K562 (cell line): ENCODE measurements at regions not wholly inside any gene's neighbourhood (a gene's known extent, or its start where the extent isn't known, plus 50 kb on each side); places are given as distances from the start of the nearest gene placed in this dataset.

ENCODE experiments used
- ATAC-seq: fragments of 200-7000 bp; cut with Tn5 transposase; 3 replicates; pipeline ENCODE4 v1.9.1; 2020; ENCODE audit warnings: moderate library complexity
- BruUV-seq: library from RNA; stranded (reverse); fragments of 400-500 nt; replicated peaks from 2 replicates; lab custom pipeline; 2021; lab: Mats Ljungman, UMichigan
- CTCF ChIA-PET: fragments of 300-600 bp; formaldehyde crosslinking; extraction: SDS; loops from one replicate; lab custom pipeline; 2021; ENCODE audit warnings: low intra/inter-chr PET ratio; lab: Yijun Ruan, JAX
- POLR2A ChIA-PET: fragments of 300-600, 350-650 bp; sonication (Branson Sonifier 250); formaldehyde crosslinking; extraction: SDS; loops from one replicate; lab custom pipeline; 2021; ENCODE audit warnings: antibody characterized with exemption, inconsistent platforms; lab: Yijun Ruan, JAX
- DNase-seq, 4 experiments: peaks; one replicate each; pipeline versions ENCODE4 v3.0.0 to v3.0.0-alpha.2; 2011 to 2018; ENCODE audit warnings: low spot score in 3 of 4, mixed read lengths in 3 of 4; ENCODE audit errors: extremely low read depth in 1 of 4
- FAIRE-seq: peaks from 2 replicates; lab custom pipeline; 2011; peaks lifted over from hg19 to GRCh38; lab: Jason Lieb, UNC
- H2AFZ ChIP-seq: 2 replicates; pipeline ENCODE4 v1.6.0; 2011; ENCODE audit warnings: low read depth, low read length, control low read depth, inconsistent platforms
- H3K27ac ChIP-seq: fragments of 200-600 bp; 3 replicates; pipeline ENCODE4 v1.8.0; 2011; ENCODE audit warnings: low read depth, mild to moderate bottlenecking, control low read depth, inconsistent platforms, low read length, moderate library complexity, mixed read lengths; ENCODE audit errors: extremely low read depth
- H3K27me3 ChIP-seq, 2 experiments: fragments of 300-600 bp in 1 of 2; 2 replicates in 1 of 2; 3 replicates in 1 of 2; pipeline versions ENCODE4 v1.6.0 to v1.8.0; 2011; ENCODE audit warnings: inconsistent platforms in 2 of 2, low read length in 2 of 2, mild to moderate bottlenecking in 1 of 2, mixed read lengths in 1 of 2, moderate library complexity in 1 of 2; ENCODE audit not compliant: control insufficient read depth in 2 of 2, insufficient read depth in 2 of 2
- H3K36me3 ChIP-seq: fragments of 300-600 bp; 3 replicates; pipeline ENCODE4 v1.8.0; 2011; ENCODE audit warnings: mild to moderate bottlenecking, low read length, inconsistent platforms; ENCODE audit not compliant: control insufficient read depth, insufficient read depth
- H3K4me1 ChIP-seq, 2 experiments: fragments of 200-600 bp in 1 of 2; replicated peaks in 1 of 2; 2 replicates in 1 of 2; 3 replicates in 1 of 2; pipeline versions ENCODE4 v1.5.1 to v1.8.0; 2011; ENCODE audit warnings: inconsistent platforms in 2 of 2, low read length in 2 of 2, mild to moderate bottlenecking in 1 of 2, mixed read lengths in 1 of 2, moderate library complexity in 1 of 2; ENCODE audit not compliant: control insufficient read depth in 2 of 2, insufficient read depth in 2 of 2
- H3K4me2 ChIP-seq: 2 replicates; pipeline ENCODE4 v1.6.1; 2011; ENCODE audit warnings: low read length, control low read depth, inconsistent platforms, mixed read lengths; ENCODE audit not compliant: insufficient read depth
- H3K4me3 ChIP-seq: fragments of 200-600 bp; sonication (generic), shearing (Covaris generic); 2 replicates; pipeline ENCODE4 v1.5.1; 2016; ENCODE audit warnings: control low read depth, inconsistent platforms
- H3K79me2 ChIP-seq: fragments of 200-600 bp; 3 replicates; pipeline ENCODE4 v1.8.0; 2011; ENCODE audit warnings: low read length, inconsistent platforms; ENCODE audit not compliant: control insufficient read depth, insufficient read depth
- H3K9ac ChIP-seq, 2 experiments: 2 replicates each; pipeline versions ENCODE4 v1.6.0 to v1.6.1; 2011; ENCODE audit warnings: low read depth in 2 of 2, low read length in 2 of 2, control low read depth in 1 of 2, inconsistent platforms in 1 of 2, mild to moderate bottlenecking in 1 of 2, mixed read lengths in 1 of 2; ENCODE audit not compliant: insufficient read depth in 1 of 2
- H3K9me1 ChIP-seq: one replicate; pipeline ENCODE4 v1.6.0; 2011; ENCODE audit warnings: inconsistent platforms, mild to moderate bottlenecking, low read length, moderate library complexity; ENCODE audit not compliant: control insufficient read depth, insufficient read depth
- H3K9me3 ChIP-seq: replicated peaks from 2 replicates; pipeline ENCODE4 v1.5.1; 2011; ENCODE audit warnings: low read depth, low read length, inconsistent platforms; ENCODE audit not compliant: control insufficient read depth, insufficient read depth
- H4K20me1 ChIP-seq: replicated peaks from 2 replicates; pipeline ENCODE4 v1.6.1; 2011; ENCODE audit warnings: low read length, inconsistent platforms, mixed read lengths; ENCODE audit not compliant: control insufficient read depth, insufficient read depth
- NFYB ChIP-seq: IDR thresholded peaks from 2 replicates; pipeline ENCODE4 v1.6.1; 2011; ENCODE audit warnings: mild to moderate bottlenecking, moderate library complexity; ENCODE audit not compliant: insufficient read length; ENCODE audit errors: extremely low read depth
- NKRF ChIP-seq: fragments of 450-650 bp; IDR thresholded peaks from 2 replicates; pipeline ENCODE4 v1.6.1; 2016; ENCODE audit warnings: borderline replicate concordance
- PRPF4 ChIP-seq: fragments of 200-400 bp; formaldehyde crosslinking; IDR thresholded peaks from one replicate; pipeline ENCODE4 v1.6.1; 2017; ENCODE audit warnings: low read length, low read depth, mild to moderate bottlenecking; ENCODE audit not compliant: insufficient read depth, poor library complexity, severe bottlenecking
- SMARCB1 ChIP-seq: IDR thresholded peaks from 2 replicates; pipeline ENCODE4 v1.6.1; 2011; ENCODE audit warnings: improper control_type of control experiment, low read depth; ENCODE audit not compliant: insufficient read length
- SRSF1 ChIP-seq: fragments of 200-400 bp; formaldehyde crosslinking; IDR thresholded peaks from 2 replicates; pipeline ENCODE4 v1.6.1; 2017; ENCODE audit warnings: mild to moderate bottlenecking, low read depth, low read length, moderate library complexity
- TCFL5 ChIP-seq: fragments of 250-450 bp; sonication (Bioruptor Pico); conservative IDR thresholded peaks from 2 replicates; pipeline ENCODE4 v1.6.1; 2021; ENCODE audit warnings: mild to moderate bottlenecking, moderate library complexity, matching md5 sums
- WGBS: fragments of 100-300 bp; shearing (Covaris generic); methylation state at CpG from one replicate; pipeline ENCODE4 v1.1.6; 2016; ENCODE audit warnings: low coverage, mixed read lengths; ENCODE audit not compliant: insufficient coverage; ENCODE audit errors: missing lambda C conversion rate; 5-methylcytosine and 5-hydroxymethylcytosine counted together
- in situ Hi-C: fragments of 300-500 bp; cut with MboI; formaldehyde crosslinking; loops from 4 replicates; pipeline ENCODE4 v1.15.0; 2018; ENCODE audit warnings: inconsistent platforms, mixed read lengths
- intact Hi-C: fragments of 100-400 bp; cut with micrococcal nuclease; formaldehyde crosslinking; loops from 2 replicates; pipeline ENCODE4 v1.14.2; 2022
- TF ChIP-seq, protein P1 (sequence below), 2 experiments: IDR thresholded peaks in 1 of 2; conservative IDR thresholded peaks in 1 of 2; 2 replicates each; pipeline ENCODE4 v1.6.1; 2016; ENCODE audit warnings: low read depth in 2 of 2, mild to moderate bottlenecking in 1 of 2, missing compliant biosample characterization in 1 of 2, missing genetic modification characterization in 1 of 2, moderate library complexity in 1 of 2
- TF ChIP-seq, protein P2 (sequence below): fragments of 250-450 bp; sonication (Bioruptor Pico); IDR thresholded peaks from 2 replicates; pipeline ENCODE4 v1.8.0; 2021; ENCODE audit warnings: moderate library complexity, mild to moderate bottlenecking, inconsistent platforms
- TF ChIP-seq, protein P3 (sequence below): fragments of 450-650 bp; formaldehyde crosslinking; IDR thresholded peaks from 2 replicates; pipeline ENCODE4 v1.4.0; 2020; ENCODE audit warnings: mild to moderate bottlenecking

GRCh38 chr1:175892686-175893085 is 149.3 kb upstream of the TNR start:
- no peak for FAIRE-seq

More at GRCh38 chr1:175892686-175893085, 149.3 kb upstream of the TNR start:
- peak overlapping the region; percentile 54; the same call in 1 of the 2 replicates for H2AFZ ChIP-seq
- H4K20me1 ChIP-seq = no peaks in the 10 kb centered on the region; the same call in 1 of the 2 replicates
- DNase-seq (no peak), ATAC-seq (no peak)
- no peak for TF ChIP-seq NKRF
- TF ChIP-seq, protein P1, sequence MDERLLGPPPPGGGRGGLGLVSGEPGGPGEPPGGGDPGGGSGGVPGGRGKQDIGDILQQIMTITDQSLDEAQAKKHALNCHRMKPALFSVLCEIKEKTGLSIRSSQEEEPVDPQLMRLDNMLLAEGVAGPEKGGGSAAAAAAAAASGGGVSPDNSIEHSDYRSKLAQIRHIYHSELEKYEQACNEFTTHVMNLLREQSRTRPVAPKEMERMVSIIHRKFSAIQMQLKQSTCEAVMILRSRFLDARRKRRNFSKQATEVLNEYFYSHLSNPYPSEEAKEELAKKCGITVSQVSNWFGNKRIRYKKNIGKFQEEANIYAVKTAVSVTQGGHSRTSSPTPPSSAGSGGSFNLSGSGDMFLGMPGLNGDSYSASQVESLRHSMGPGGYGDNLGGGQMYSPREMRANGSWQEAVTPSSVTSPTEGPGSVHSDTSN (CRISPR knock-in tag; IDR thresholded peaks at IDR 0.05; ENCODE audit: low read depth) = no peak
- TF ChIP-seq, protein P1 (tag; conservative IDR thresholded peaks at IDR 0.05; ENCODE audit: low read depth) = no peak
- no peak for TF ChIP-seq NFYB
- TF ChIP-seq TCFL5 (CRISPR knock-in tag) = no peak
- TF ChIP-seq, protein P2, sequence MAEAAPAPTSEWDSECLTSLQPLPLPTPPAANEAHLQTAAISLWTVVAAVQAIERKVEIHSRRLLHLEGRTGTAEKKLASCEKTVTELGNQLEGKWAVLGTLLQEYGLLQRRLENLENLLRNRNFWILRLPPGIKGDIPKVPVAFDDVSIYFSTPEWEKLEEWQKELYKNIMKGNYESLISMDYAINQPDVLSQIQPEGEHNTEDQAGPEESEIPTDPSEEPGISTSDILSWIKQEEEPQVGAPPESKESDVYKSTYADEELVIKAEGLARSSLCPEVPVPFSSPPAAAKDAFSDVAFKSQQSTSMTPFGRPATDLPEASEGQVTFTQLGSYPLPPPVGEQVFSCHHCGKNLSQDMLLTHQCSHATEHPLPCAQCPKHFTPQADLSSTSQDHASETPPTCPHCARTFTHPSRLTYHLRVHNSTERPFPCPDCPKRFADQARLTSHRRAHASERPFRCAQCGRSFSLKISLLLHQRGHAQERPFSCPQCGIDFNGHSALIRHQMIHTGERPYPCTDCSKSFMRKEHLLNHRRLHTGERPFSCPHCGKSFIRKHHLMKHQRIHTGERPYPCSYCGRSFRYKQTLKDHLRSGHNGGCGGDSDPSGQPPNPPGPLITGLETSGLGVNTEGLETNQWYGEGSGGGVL = no peak
- no peak for TF ChIP-seq PRPF4
- TF ChIP-seq SMARCB1 = no peak
- TF ChIP-seq, protein P3, sequence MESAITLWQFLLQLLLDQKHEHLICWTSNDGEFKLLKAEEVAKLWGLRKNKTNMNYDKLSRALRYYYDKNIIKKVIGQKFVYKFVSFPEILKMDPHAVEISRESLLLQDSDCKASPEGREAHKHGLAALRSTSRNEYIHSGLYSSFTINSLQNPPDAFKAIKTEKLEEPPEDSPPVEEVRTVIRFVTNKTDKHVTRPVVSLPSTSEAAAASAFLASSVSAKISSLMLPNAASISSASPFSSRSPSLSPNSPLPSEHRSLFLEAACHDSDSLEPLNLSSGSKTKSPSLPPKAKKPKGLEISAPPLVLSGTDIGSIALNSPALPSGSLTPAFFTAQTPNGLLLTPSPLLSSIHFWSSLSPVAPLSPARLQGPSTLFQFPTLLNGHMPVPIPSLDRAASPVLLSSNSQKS (CRISPR knock-in tag) = no peak
- no peak for TF ChIP-seq SRSF1
- H3K27me3 ChIP-seq = peaks cover 15 to 34% of the 10 kb centered on the region in 2 experiments; a peak in 4 of 5 replicates
- no peak overlapping the region for H3K27ac ChIP-seq
- H3K79me2 ChIP-seq = no peaks in the 10 kb centered on the region
- CTCF ChIA-PET = no interaction called here
- no peak overlapping the region for H3K4me3 ChIP-seq
- WGBS = 18% methylated on average over 5 of the region's 5 CpGs
- in situ Hi-C loops = no loop called here
- no peaks in the 10 kb centered on the region for H3K9me3 ChIP-seq
- H3K9ac ChIP-seq = no peak overlapping the region
- H3K4me2 ChIP-seq = 0 out of 2 replicates have a peak overlapping the region, but pooled peaks have one; percentile 18
- H3K4me1 ChIP-seq = peaks cover 6 to 12% of the 10 kb centered on the region in 2 experiments; a peak in 4 of 5 replicates
- intact Hi-C loops = no loop called here
- H3K36me3 ChIP-seq = no peaks in the 10 kb centered on the region
- H3K9me1 ChIP-seq = no peaks in the 10 kb centered on the region
- BruUV-seq = no TSS peak
- POLR2A ChIA-PET = no interaction called here
